NCI-H146 treated with DMSO at 0.1 percent for 48 hours (cell line): ENCODE measurements at regions not wholly inside any gene's neighbourhood (a gene's known extent, or its start where the extent isn't known, plus 50 kb on each side); places are given as distances from the start of the nearest gene placed in this dataset.

Experiments
- DNase-seq: peaks from one replicate; lab custom pipeline; 2025; ENCODE audit not compliant: unreplicated experiment; lab: John Stamatoyannopoulos, UW

DNA sequence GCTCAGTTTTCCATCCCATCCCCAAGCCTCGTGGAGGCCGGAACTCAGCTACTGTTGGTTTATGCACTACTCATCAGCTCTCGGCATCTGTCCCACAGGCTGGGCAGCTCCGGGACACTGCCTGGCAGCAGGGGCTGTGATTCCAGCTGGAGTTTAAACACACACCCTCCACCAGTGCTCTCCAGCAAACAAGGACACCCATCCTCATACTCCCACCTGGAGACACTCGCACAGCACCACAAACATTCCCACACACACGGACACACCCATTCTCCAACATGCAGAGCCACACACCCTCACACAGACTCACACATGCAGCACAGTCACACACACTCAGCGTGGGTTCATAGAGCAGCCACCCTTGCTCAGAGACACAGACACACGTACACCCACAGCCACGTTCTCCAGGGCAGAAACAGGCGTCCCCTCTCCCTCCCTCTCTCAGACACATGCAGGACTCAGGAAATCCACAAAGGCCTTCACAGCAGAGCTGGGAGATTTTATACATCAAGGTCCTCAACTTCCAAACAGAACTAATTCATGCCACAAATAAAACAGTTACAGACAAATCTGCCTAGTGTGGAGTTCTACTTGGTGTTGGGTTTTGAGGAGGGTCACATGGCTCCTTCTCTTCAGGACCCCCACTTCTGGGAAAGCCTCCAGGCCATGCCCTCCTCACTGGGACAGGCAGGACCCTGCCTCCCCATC, 785.4 kb downstream of the UQCRFS1 start:
- DNase-seq = no peak

DNA sequence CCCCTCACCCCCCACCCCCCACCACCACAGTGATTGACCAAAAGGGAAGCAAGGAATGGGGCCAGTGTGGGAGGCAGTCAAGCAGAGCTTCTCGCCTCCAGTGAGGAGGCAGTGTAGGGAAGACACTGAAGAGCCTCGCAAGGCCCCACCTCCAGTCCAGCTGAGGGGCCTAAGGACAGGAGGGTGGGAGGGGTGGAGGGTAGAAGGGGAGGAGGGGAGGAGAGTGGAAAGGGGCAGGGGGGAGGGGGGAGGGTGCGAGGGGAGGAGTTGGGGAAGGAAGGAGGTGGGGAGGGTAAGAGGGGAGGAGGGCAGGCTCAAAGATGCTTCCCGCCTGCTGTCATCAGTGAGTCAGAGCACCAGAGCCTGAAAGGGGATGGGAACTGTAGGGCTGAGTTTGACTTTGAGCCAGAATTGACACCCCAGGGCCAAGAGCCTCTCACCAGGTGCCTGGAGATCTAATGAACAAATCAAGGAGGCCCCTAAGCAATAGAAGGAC, 786.2 kb downstream of the UQCRFS1 start:
- DNase-seq = no peak

DNA sequence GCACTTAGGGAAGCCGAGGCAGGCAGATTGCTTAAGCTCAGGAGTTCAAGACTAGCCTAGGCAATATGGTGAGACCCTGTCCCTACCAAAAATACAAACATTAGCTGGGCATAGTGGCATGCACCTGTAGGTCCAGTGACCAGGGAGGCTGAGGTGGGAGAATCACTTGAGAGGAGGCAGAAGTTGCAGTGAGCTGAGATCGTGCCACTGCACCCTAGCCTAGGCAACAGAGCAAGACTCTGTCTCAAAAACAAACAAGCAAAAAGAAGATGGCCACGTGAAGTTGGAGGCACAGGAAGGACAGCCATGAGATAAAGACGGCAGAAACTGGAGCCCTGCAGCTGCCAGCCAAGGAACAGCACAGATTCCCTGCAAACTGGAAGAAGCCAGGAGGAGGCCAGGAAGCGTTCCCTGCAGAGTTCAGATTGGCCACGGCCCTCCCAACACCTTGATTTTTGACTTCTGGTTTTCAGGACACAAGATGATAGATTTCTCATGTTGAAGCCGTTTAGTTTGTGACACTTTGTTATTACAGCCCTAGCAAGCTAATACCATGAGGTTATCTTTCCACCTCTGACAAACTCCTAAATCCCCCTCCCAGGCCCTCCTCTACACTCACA, 786.7 kb downstream of the UQCRFS1 start:
- DNase-seq = no peak

DNA sequence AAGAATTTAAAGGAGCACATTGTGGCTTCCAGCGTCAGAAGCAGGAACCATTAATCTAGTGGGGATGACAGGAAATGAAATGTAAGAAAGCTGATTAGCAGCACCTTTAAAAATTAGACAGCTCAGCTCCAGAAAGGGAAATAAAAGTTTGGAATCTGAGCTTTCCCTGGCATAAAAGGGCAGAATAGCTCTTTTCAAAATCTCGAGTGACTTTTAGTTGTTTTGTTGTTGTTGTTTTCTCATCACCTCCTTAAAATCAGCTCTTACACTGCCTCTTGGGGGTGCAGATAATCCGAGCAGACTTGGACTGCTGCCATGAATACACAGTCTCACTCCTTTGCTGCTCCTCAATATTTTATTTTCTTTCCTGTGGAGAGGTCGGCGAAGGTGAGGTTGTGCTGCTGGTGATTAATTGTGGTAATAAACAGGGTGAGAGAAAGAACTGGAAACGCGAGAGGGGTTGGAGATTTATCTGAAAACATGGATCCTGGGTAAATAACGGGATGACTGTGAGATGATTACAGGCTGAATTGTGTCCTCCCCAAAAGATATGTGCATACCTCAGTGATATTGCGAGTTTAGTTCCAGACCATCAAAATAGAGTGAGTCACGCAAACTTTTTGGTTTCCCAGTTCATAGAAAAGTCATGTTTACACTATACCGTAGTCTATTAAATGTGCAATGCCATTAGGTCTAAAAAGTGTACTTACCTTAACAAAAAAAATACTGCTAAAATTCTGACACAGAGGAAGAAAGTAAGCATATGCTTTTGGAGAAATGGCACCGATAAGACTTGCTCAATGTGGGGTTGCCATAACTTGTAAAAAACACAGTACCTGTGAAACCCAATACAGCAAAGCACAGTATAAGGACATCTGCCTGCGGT, 787.7 kb downstream of the UQCRFS1 start:
- no peak for DNase-seq

DNA sequence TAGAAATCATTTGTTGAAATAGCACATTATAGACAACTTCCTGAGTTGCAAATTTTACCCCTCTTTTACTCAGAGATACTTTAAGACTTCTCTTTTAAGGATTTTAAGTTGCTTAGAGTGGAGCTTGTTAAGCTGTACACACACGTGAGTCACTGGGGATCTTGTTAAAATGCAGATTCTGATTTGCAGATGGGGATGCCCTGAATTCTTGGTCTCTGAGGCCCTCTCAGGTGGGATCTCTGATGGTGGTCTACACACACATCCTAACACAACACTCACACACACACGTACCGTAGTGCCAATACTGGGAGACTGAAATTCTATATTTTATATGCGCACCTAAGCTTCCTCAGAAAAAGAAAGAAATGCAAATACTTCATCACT, 788.3 kb downstream of the UQCRFS1 start:
- DNase-seq = no peak

DNA sequence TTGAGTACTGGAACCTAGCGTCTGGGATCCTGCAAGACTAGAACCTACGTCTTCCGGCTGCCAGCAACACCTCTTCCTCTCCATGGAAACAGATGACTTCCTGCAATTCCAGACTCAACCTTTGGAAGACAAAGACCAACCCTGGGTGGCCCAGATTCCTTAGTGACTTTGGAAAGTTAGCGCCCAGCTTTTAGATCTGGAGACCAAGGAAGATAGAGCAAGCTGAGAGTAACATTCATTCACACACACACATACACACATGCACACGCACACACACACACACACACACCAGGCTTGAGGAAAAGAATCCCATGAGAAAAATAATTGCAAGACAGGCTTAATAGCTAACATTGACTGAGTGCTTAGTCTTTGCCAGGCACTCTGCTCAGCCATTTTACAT, 788.9 kb downstream of the UQCRFS1 start:
- DNase-seq = no peak

DNA sequence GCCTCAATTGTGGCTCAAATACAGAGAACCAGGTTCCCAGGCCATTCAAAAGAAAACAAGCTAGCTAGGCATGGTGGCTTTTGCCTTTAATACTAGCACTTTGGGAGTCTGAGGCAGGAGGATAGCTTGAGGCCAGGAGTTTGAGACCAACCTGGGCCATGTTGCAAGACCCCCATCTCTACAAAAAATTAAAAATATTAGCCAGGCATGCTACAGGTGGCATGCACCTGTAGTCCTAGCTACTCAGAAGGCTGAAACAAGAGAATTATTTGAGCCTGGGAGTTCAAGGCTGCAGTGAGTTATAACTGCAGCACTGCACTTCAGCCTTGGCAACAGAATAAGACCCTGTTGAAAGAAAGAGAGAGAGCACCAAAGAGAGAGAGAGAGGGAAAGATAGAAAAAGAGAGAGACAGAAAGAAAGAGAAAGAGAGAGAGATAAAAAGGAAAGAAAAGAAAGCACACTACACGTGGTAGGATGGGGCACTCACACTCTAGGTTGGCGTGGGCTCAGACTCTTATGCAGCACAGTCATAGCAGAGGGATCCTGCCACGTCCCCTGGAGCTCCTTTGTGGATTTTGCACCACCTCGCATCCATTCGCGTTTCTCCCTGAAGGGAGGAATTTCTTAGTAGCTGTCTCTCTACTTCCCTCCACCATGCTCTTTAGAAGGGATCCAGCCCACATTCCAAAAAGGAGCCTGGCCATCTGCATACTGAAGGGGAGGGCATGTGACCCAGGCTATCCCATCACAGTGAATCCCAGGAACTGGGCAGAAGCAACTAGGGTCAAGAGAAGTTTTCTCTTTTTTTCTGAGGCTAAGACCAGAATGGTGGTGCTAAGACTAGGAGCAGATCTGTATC, 789.9 kb downstream of the UQCRFS1 start:
- no peak for DNase-seq

DNA sequence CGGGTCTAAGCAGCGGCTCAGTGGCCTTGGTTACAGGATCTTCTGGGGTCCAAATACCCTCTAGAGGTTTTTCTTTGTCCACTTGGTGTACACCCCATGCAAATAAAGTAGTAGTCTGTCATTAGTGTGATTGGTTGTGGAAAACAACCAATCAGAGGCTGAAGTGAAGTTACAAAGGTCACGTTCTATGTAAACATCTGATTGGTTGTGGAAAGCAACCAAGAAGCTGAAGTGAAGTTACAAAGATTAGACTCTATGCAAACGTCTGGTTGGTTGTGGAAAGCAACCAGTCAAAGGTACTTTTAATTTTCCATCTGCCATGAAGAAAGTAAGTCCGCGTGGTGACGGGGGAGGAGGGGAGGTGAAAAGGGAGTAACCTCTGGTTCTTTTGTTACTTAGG, 790.9 kb downstream of the UQCRFS1 start:
- no peak for DNase-seq

DNA sequence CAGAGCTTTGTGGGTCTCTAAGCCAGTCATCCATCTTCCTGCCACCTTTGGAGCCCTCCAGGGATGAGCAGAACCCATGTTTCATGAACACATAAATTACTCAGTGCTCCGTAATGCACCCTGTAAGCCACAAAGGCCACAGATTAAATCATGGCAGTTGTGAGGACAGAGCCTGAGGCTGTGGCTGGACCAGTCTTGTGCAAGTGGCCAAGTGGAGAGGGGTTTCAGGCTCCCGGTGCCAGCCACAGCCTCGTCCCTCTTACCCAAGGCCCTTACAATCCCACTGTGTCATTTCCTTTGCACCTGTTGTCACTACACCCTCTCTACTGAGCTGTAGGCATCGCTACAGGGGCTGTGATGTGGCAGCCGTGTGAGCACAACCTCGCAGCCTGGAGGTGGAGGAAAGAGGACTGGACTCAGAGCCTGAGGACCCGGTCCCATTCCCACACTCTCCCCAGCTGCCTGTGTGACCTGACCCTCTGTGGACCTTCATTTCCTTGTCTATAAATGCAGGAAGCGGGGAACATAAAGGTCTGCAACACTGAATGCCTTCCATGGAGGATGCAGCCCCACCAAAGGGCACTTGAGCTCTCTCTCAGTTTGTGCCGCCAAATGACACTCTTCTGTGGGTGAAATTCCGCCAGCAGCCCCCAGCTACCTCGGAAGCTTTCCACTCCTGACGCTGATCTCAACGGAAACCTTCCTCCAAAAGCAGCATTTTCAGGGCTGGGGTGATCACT, 792.0 kb downstream of the UQCRFS1 start:
- no peak for DNase-seq

DNA sequence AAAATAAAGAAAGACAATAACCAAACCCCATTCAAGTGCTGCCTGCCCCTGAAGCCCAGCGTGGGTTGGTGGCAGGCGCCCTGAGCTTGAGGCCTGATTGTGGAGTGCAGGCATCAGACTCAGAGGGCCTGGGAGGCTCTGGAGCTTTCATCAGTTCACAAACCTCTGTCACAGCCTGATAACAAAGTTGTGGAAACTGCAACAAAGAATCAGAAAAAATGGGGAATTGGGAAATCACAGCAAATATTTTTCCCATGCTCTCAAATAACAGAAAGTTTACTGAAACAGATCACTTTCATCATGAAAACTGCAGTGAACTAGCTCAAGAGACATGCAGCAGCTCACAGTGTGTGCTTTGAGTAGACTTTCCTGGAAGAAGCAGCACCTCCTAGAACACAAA, 793.6 kb downstream of the UQCRFS1 start:
- DNase-seq = no peak

DNA sequence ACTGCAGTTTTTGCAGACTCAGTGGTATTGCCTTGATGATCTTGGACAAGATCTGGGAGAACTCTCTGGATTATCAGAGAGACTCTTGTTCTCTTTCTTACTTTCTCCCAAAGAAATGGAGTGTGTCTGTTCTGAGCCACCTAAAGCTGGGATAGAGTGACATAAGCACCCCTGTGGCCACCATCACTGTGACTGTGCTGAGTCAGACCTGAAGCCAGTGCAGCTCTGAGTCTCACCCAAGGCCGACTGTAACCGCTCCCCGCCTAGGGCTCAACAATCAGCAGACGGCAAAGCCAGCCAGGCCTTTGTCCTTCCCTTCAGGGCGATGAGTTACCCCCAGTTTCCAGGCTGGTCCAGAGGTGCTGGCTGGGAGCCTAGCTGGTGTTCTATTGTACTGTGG, 795.6 kb downstream of the UQCRFS1 start:
- DNase-seq = no peak

DNA sequence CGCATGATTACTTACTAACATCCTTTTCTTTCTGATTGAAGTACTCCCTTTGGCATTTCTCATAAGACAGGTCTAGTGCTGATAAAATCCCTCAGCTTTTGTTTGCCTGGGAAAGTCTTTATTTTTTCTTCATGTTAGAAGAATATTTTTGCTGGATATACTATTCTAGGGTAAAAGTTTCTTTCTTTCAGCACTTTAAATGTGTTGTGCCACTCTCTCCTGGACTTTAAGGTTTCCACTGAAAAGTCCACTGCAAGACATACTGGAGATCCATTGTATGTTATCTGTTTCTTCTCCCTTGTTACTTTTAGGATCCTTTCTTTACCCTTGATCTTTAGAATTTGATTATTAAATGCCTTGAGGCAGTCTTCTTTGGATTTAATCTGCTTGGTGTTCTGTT, 796.7 kb downstream of the UQCRFS1 start:
- no peak for DNase-seq

DNA sequence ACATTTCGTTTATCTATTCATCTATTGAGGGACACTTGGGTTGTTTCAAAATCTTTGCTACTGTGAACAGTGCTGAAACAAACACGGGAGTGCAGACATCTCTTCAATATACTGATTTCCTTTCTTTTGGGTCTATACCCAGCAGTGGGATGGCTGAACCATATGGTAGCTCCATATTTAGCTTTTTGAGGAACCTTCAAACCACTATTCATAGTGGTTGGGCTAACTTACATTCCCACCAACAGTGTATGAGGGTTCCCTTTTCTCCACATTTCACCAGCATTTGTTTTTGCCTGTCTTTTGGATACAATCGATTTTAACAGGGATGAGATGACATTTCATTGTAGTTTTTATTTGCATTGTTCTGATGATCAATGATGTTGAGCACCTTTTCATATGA, 798.2 kb downstream of the UQCRFS1 start:
- DNase-seq = no peak

DNA sequence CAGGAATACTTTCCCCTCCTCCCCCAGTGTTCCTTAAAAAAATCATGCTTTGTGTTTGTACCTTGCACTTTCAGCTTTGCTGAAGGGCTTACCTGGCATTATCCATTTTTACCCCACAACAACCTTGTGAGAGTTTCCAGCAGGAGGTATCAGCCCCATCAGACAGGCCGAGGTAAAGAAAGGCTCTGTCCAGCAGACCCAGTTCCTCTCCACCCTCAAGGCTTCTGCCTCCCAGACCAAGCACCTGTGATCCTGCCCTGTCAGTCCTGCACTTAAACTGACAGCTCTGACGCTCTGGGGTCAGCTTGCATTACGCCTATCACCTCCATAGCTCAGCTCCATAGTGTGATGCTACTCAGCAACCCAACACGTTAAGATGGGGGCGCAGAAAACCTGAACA, 803.1 kb downstream of the UQCRFS1 start:
- no peak for DNase-seq

DNA sequence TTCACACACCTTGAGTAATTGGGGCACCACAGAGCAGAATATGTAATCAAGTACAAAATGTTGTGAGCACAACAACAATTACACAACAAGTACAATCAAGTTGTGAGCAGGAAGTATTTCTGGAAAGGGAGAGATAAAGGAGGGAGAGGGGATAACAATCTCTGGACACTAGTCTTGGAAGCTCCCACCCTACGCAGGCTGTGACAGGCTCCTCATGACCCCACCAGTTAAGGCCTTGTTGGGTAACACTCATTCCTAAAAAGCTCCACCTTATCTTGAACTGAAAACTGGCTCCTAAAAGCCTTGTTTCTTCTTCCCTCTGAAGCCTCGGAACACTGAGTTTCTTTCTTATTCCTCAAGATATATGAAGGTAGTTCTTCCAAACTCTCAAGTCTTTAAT, 806.0 kb downstream of the UQCRFS1 start:
- DNase-seq = no peak

DNA sequence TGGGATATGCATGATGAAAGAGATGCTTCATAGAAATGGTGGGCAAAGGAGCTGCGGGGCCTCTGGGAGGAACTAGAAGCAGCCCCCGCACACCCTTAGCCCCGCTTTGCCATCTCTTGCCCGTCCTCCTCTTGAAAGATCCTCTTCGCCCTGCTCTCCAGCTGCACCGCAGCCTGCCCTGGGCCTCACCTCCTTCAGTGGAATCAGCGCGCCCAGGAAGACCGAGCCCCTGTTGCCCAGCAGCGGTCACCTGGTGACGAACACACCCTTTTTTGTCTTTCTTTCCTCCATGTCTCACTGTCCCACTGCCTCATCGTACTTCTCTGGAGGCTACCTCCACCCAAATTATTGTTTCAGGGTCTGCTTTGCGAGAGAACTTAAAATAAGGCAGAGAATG, 807.6 kb downstream of the UQCRFS1 start:
- no peak for DNase-seq

DNA sequence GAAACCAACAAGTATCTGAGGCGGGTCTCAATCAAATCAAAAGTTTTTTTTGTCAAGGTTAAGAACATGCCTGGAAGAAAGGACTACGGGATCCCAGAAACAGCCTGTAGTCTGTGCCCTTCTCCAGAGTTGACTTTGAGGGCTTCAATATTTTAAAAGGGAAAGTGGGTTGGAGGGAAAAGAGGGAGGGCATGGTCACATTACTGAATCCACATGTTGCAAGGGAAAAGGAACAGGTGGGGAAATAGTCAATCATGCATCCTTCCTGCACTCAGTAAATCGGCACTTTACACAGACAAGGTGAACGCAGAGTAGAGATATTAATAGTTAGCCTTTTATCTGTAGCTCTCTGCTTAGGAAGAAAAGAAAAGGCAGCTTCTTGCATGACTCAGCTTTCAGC, 808.5 kb downstream of the UQCRFS1 start:
- DNase-seq = no peak

DNA sequence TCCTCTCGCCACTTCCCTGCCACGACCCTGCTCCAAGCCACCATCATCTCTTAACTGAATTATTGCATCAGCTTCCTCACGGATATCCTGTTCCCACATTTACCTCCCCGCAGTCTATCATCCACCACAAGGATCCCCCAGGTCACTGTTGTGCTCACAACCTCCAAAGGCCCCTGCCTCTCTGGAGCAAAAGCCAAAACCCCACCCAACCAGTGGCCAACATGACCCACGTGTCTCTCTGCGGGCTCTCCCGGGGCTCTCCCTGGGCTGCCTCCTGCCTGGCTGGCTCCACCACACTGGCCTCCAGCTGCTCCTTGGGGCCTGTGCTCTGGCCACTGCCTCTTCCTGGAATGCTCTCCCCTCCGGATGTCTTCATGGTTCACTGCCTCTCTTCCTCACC, 809.3 kb downstream of the UQCRFS1 start:
- no peak for DNase-seq

DNA sequence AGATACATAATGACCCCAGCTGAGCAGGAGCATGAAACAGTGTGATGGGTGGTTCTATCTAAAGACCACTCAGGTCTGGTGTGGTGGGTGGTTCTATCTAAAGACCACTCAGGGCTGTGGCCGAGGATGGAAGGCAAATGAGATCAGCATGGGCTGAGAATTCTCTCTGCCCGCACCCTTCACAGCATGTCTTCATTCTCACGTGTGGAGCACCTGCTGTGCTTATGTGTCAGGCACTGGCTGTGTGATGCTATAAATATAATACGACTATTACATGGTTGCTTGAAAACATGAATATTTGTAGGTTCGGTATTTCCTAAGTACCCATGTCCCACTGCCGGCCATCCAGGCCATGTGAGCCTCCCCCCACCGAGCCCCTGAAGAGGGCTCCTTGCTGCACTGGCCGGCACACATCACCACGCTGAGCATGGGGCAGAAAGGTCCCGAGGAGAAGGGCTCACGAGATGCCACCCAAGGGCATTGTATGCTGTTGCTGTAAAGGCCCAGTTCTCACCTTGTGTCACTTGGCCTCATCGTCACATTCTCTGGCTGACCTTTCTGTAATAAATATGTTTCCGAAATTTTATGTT, 810.2 kb downstream of the UQCRFS1 start:
- DNase-seq = no peak
